ENCODE measurements at regions not wholly inside any gene's neighbourhood (a gene's known extent, or its start where the extent isn't known, plus 50 kb on each side); places are given as distances from the start of the nearest gene placed in this dataset.

- TF ChIP-seq ATF3 (IDR thresholded peaks at IDR 0.05) = no peak
- no peak for TF ChIP-seq SIN3A (IDR thresholded peaks at IDR 0.05; ENCODE audit: low read depth)
Observed at GRCh38 chr15:36024031-36024688, 478.2 kb upstream of the DPH6 start (continued).

GRCh38 chr15:36026627-36027283 is 480.8 kb upstream of the DPH6 start:
- Histone ChIP-seq H3K4me3 (replicated peaks in 1 of 2; ENCODE audit: low read depth in 1 of 2, low read length in 2 of 2) (no peak overlapping the region), H3K4me1 (ENCODE audit: control insufficient read depth in 1 of 2, insufficient read depth in 2 of 2, low read length in 2 of 2) (no peaks in the 10 kb centered on the region), H3K79me2 (ENCODE audit: insufficient read depth, low read length) (no peaks in the 10 kb centered on the region), H3K27ac (ENCODE audit: low read depth, low read length) (no peak overlapping the region), H3K36me3 (ENCODE audit: control insufficient read depth in 1 of 2, insufficient read depth in 2 of 2, low read length in 2 of 2) (no peaks in the 10 kb centered on the region), H2AFZ (ENCODE audit: low read depth, low read length, poor library complexity, severe bottlenecking) (no peak overlapping the region), H3K9me2 (ENCODE audit: insufficient read depth) (no peaks in the 10 kb centered on the region), H4K20me1 (ENCODE audit: insufficient read depth) (no peaks in the 10 kb centered on the region), H3K9ac (ENCODE audit: low read length) (no peak overlapping the region), H3K9me3 (ENCODE audit: control insufficient read depth in 1 of 2, insufficient read depth in 1 of 2, low read depth in 1 of 2, low read length in 2 of 2) (no peaks in the 10 kb centered on the region), H3K27me3 (ENCODE audit: insufficient read depth, low read length) (no peaks in the 10 kb centered on the region), H3K4me2 (ENCODE audit: low read length) (no peak overlapping the region)
- intact Hi-C loops (cut with micrococcal nuclease) = no loop called here
- no peak for DNase-seq (ENCODE audit: low read depth, low spot score)
- TF ChIP-seq MAX (IDR thresholded peaks at IDR 0.05) (no peak), CEBPB (IDR thresholded peaks at IDR 0.05; ENCODE audit: low read depth) (no peak), TCF7L2 (IDR thresholded peaks at IDR 0.05; ENCODE audit: borderline replicate concordance, extremely low read depth, insufficient read depth, insufficient read length) (no peak), ZNF274 (IDR thresholded peaks at IDR 0.05; ENCODE audit: low read depth, low read length) (no peak), EZH2phosphoT487 (IDR thresholded peaks at IDR 0.05; ENCODE audit: borderline replicate concordance) (no peak), SIN3A (IDR thresholded peaks at IDR 0.05; ENCODE audit: low read depth) (no peak), SP1 (IDR thresholded peaks at IDR 0.05; ENCODE audit: low read depth) (no peak), ATF3 (IDR thresholded peaks at IDR 0.05) (no peak), RAD21 (IDR thresholded peaks at IDR 0.05; ENCODE audit: low read depth) (no peak), POLR2A (IDR thresholded peaks at IDR 0.05; ENCODE audit: borderline replicate concordance, extremely low read depth, insufficient read depth, insufficient read length) (no peak), ZFX (IDR thresholded peaks at IDR 0.05) (no peak), SRF (IDR thresholded peaks at IDR 0.05; ENCODE audit: low read depth) (no peak), ELF1 (IDR thresholded peaks at IDR 0.05; ENCODE audit: borderline replicate concordance, low read depth) (no peak), CTCF (IDR thresholded peaks at IDR 0.05 in 2 of 3, conservative IDR thresholded peaks at IDR 0.05 in 1 of 3; ENCODE audit: borderline replicate concordance in 1 of 3, insufficient read depth in 1 of 3, low read depth in 2 of 3, low read length in 2 of 3) (no peak), EZH2 (IDR thresholded peaks at IDR 0.05) (no peak), FOSL1 (IDR thresholded peaks at IDR 0.05; ENCODE audit: low read depth) (no peak), ZBTB33 (IDR thresholded peaks at IDR 0.05; ENCODE audit: extremely low read depth, insufficient replicate concordance, low read length) (no peak), POLR2AphosphoS5 (IDR thresholded peaks at IDR 0.05; ENCODE audit: low read depth, low read length) (no peak), JUND (IDR thresholded peaks at IDR 0.05) (no peak), CBX3 (IDR thresholded peaks at IDR 0.05; ENCODE audit: low read depth) (no peak)
- BruUV-seq (replicated peaks) = no TSS peak
- CTCF ChIA-PET = no interaction called here
- POLR2A ChIA-PET = no interaction called here
- RAD21 ChIA-PET (ENCODE audit: low non-redundant PET in 1 of 2, low total read pairs in 2 of 2, uncharacterized antibody in 2 of 2, unreplicated experiment in 2 of 2) = no interaction called here
- ATAC-seq = no peak

All from HCT116 (cell line).